Endodermal cell (in vitro differentiated cells): ENCODE measurements at regions not wholly inside any gene's neighbourhood (a gene's known extent, or its start where the extent isn't known, plus 50 kb on each side); places are given as distances from the start of the nearest gene placed in this dataset.
"Not testable (repeated sequence)": the region's sequence is repeated elsewhere in the genome, so short reads cannot be mapped to it uniquely, and the experiment has no call there.

Experiments used
- DNase-seq: peaks from one replicate; pipeline ENCODE4 v3.0.0-alpha.2; 2017
- H3K27ac ChIP-seq: 2 replicates; pipeline ENCODE4 v1.5.1; 2013; ENCODE audit warnings: mild to moderate bottlenecking, low read depth, low read length, moderate library complexity
- H3K27me3 ChIP-seq: 2 replicates; pipeline ENCODE4 v1.6.1; 2013; ENCODE audit warnings: mild to moderate bottlenecking, low read length, moderate library complexity; ENCODE audit not compliant: insufficient read depth, control insufficient read depth, poor library complexity, severe bottlenecking
- H3K36me3 ChIP-seq: 2 replicates; pipeline ENCODE4 v1.7.0; 2013; ENCODE audit warnings: mild to moderate bottlenecking, low read length, moderate library complexity; ENCODE audit not compliant: control insufficient read depth, insufficient read depth
- H3K4me1 ChIP-seq: one replicate; pipeline ENCODE4 v1.7.0; 2013; ENCODE audit warnings: low read length; ENCODE audit not compliant: control insufficient read depth, insufficient read depth
- H3K4me3 ChIP-seq: 2 replicates; pipeline ENCODE4 v1.5.1; 2013; ENCODE audit warnings: mild to moderate bottlenecking, low read length, moderate library complexity
- H3K9ac ChIP-seq: 2 replicates; pipeline ENCODE4 v1.6.1; 2013; ENCODE audit warnings: mild to moderate bottlenecking, low read length, moderate library complexity; ENCODE audit not compliant: poor library complexity, severe bottlenecking; ENCODE audit errors: extremely low read depth
- H3K9me3 ChIP-seq: 2 replicates; pipeline ENCODE4 v1.6.1; 2013; ENCODE audit warnings: mild to moderate bottlenecking, low read length, moderate library complexity; ENCODE audit not compliant: control insufficient read depth
- H3K27ac Mint-ChIP-seq: 2 replicates; pipeline ENCODE4 v1.8.0; 2020; ENCODE audit warnings: mixed read lengths
- H3K27me3 Mint-ChIP-seq: 2 replicates; pipeline ENCODE4 v1.8.0; 2021; ENCODE audit warnings: mild to moderate bottlenecking, mixed read lengths; ENCODE audit not compliant: insufficient read depth
- H3K36me3 Mint-ChIP-seq: 2 replicates; pipeline ENCODE4 v1.8.0; 2020; ENCODE audit warnings: low read depth, mixed read lengths
- H3K4me1 Mint-ChIP-seq: 2 replicates; pipeline ENCODE4 v1.8.0; 2020; ENCODE audit warnings: mixed read lengths
- H3K4me3 Mint-ChIP-seq: 2 replicates; pipeline ENCODE4 v1.8.0; 2020; ENCODE audit warnings: mild to moderate bottlenecking, moderate library complexity, mixed read lengths
- H3K9me3 Mint-ChIP-seq: 2 replicates; pipeline ENCODE4 v1.8.0; 2020; ENCODE audit warnings: mild to moderate bottlenecking, mixed read lengths
- WGBS, 2 experiments: methylation state at CpG; one replicate each; pipeline versions ENCODE4 v1.1.5 to v1.1.7; 2013; ENCODE audit warnings: missing lambda C conversion rate in 2 of 2, mixed read lengths in 1 of 2; ENCODE audit not compliant: insufficient coverage in 1 of 2, insufficient read length in 1 of 2; 5-methylcytosine and 5-hydroxymethylcytosine counted together

GRCh38 chr4:49523816-49524765 is 538.0 kb downstream of the CWH43 start:
- H3K4me1 Mint-ChIP-seq, H3K9ac ChIP-seq, H3K4me3 ChIP-seq, H3K27ac ChIP-seq, H3K4me1 ChIP-seq, H3K27me3 ChIP-seq, H3K27ac Mint-ChIP-seq, H3K36me3 Mint-ChIP-seq, H3K4me3 Mint-ChIP-seq, H3K36me3 ChIP-seq, H3K9me3 ChIP-seq, H3K27me3 Mint-ChIP-seq: not testable (repeated sequence)
- H3K9me3 Mint-ChIP-seq = peaks cover 17% of the 10 kb centered on the region
- peak; percentile 17 for DNase-seq
- 74 to 81% methylated on average over 3 to 38 of the region's 55 CpGs for WGBS, 2 experiments

GRCh38 chr4:49558916-49559676 is 573.0 kb downstream of the CWH43 start:
- 56 to 59% methylated on average over 1 to 2 of the region's 5 CpGs for WGBS, 2 experiments
- H3K27me3 ChIP-seq, H3K36me3 ChIP-seq, H3K4me3 Mint-ChIP-seq, DNase-seq, H3K27ac Mint-ChIP-seq, H3K27ac ChIP-seq, H3K9ac ChIP-seq, H3K4me1 ChIP-seq, H3K27me3 Mint-ChIP-seq, H3K36me3 Mint-ChIP-seq, H3K4me3 ChIP-seq, H3K4me1 Mint-ChIP-seq, H3K9me3 ChIP-seq: not testable (repeated sequence)
- H3K9me3 Mint-ChIP-seq = peaks cover 49% of the 10 kb centered on the region

- not testable (repeated sequence) for H3K27me3 Mint-ChIP-seq, H3K36me3 ChIP-seq, DNase-seq, H3K9ac ChIP-seq, H3K4me3 Mint-ChIP-seq, H3K4me3 ChIP-seq, H3K27ac ChIP-seq, H3K36me3 Mint-ChIP-seq, H3K4me1 ChIP-seq, H3K27ac Mint-ChIP-seq, H3K4me1 Mint-ChIP-seq, H3K9me3 ChIP-seq, H3K27me3 ChIP-seq
- 100% methylated on average over 1 of the region's 9 CpGs; no CpG with 5 or more reads in 1 of the 2 experiments for WGBS, 2 experiments
- H3K9me3 Mint-ChIP-seq = peaks cover 41% of the 10 kb centered on the region
These were observed 574.2 kb downstream of the CWH43 start for GRCh38 chr4:49560131-49560816.

GRCh38 chr4:49560883-49561282 is 574.8 kb downstream of the CWH43 start:
- DNase-seq, H3K9ac ChIP-seq, H3K36me3 ChIP-seq, H3K4me1 Mint-ChIP-seq, H3K4me3 Mint-ChIP-seq, H3K27me3 Mint-ChIP-seq, H3K4me3 ChIP-seq, H3K36me3 Mint-ChIP-seq, H3K4me1 ChIP-seq, H3K27ac ChIP-seq, H3K27me3 ChIP-seq, H3K27ac Mint-ChIP-seq, H3K9me3 ChIP-seq: not testable (repeated sequence)
- H3K9me3 Mint-ChIP-seq = peaks cover 45% of the 10 kb centered on the region
- WGBS, 2 experiments = 48 to 66% methylated on average over 2 to 3 of the region's 3 CpGs

GRCh38 chr4:49570248-49570647 is 584.2 kb downstream of the CWH43 start:
- H3K4me3 ChIP-seq, H3K9ac ChIP-seq, H3K36me3 Mint-ChIP-seq, H3K27me3 ChIP-seq, H3K4me3 Mint-ChIP-seq, H3K27me3 Mint-ChIP-seq, DNase-seq, H3K4me1 ChIP-seq, H3K36me3 ChIP-seq, H3K27ac ChIP-seq, H3K4me1 Mint-ChIP-seq, H3K27ac Mint-ChIP-seq: not testable (repeated sequence)
- peaks cover 11% of the 10 kb centered on the region for H3K9me3 ChIP-seq
- peaks cover 69% of the 10 kb centered on the region for H3K9me3 Mint-ChIP-seq
- WGBS, 2 experiments = 38 to 50% methylated on average over 2 of the region's 2 CpGs

GRCh38 chr4:49573666-49574215 is 587.7 kb downstream of the CWH43 start:
- H3K9me3 ChIP-seq = peaks cover 16% of the 10 kb centered on the region
- WGBS, 2 experiments = 50 to 52% methylated on average over 1 to 2 of the region's 2 CpGs
- H3K4me1 Mint-ChIP-seq, H3K27me3 ChIP-seq, H3K9ac ChIP-seq, H3K4me3 ChIP-seq, H3K27me3 Mint-ChIP-seq, H3K4me3 Mint-ChIP-seq, H3K36me3 Mint-ChIP-seq, H3K36me3 ChIP-seq, H3K4me1 ChIP-seq, H3K27ac Mint-ChIP-seq, H3K27ac ChIP-seq, DNase-seq: not testable (repeated sequence)
- H3K9me3 Mint-ChIP-seq = peaks cover 81% of the 10 kb centered on the region
